Kidney epithelial cell (primary cell): ENCODE measurements at regions not wholly inside any gene's neighbourhood (a gene's known extent, or its start where the extent isn't known, plus 50 kb on each side); places are given as distances from the start of the nearest gene placed in this dataset.

Experiments
- DNase-seq: peaks from one replicate; pipeline ENCODE4 v3.0.0-alpha.2; 2010; ENCODE audit warnings: low read depth
- H3K27me3 ChIP-seq: 2 replicates; pipeline ENCODE4 v1.6.0; 2011; ENCODE audit warnings: low read length; ENCODE audit not compliant: control insufficient read depth, insufficient read depth
- H3K36me3 ChIP-seq: 2 replicates; pipeline ENCODE4 v1.5.1; 2011; ENCODE audit warnings: low read length; ENCODE audit not compliant: control insufficient read depth, insufficient read depth
- H3K4me3 ChIP-seq: 2 replicates; pipeline ENCODE4 v1.5.1; 2011; ENCODE audit warnings: low read depth, mild to moderate bottlenecking, control low read depth, low read length
- CTCF ChIP-seq: IDR thresholded peaks from 2 replicates; pipeline ENCODE4 v1.5.1; 2011; ENCODE audit warnings: mild to moderate bottlenecking, moderate library complexity, low read length, control low read depth, inconsistent platforms; ENCODE audit not compliant: insufficient read depth, poor library complexity, severe bottlenecking

GRCh38 chr14:44418856-44419255 is 88.2 kb downstream of the FSCB start:
- no peak for DNase-seq
- no peaks in the 10 kb centered on the region for H3K36me3 ChIP-seq

GRCh38 chr14:44417809-44418208 is 89.3 kb downstream of the FSCB start:
- Histone ChIP-seq H3K36me3 (no peaks in the 10 kb centered on the region), H3K4me3 (no peak overlapping the region), H3K27me3 (no peaks in the 10 kb centered on the region)
- DNase-seq = no peak
- no peak for TF ChIP-seq CTCF

More at GRCh38 chr14:44418856-44419255, 88.2 kb downstream of the FSCB start:
- Histone ChIP-seq H3K27me3 (no peaks in the 10 kb centered on the region), H3K4me3 (no peak overlapping the region)
- TF ChIP-seq CTCF = no peak

GRCh38 chr14:44414646-44415045 is 92.4 kb downstream of the FSCB start:
- Histone ChIP-seq H3K36me3 (no peaks in the 10 kb centered on the region), H3K27me3 (no peaks in the 10 kb centered on the region), H3K4me3 (no peak overlapping the region)
- no peak for DNase-seq
- no peak for TF ChIP-seq CTCF

GRCh38 chr14:44412858-44413569 is 94.1 kb downstream of the FSCB start:
- H3K27me3 ChIP-seq = no peaks in the 10 kb centered on the region
- no peak for TF ChIP-seq CTCF
- DNase-seq = no peak
- no peak overlapping the region for H3K4me3 ChIP-seq
- no peaks in the 10 kb centered on the region for H3K36me3 ChIP-seq

GRCh38 chr14:44405011-44405486 is 102.0 kb downstream of the FSCB start:
- no peaks in the 10 kb centered on the region for H3K36me3 ChIP-seq
- H3K27me3 ChIP-seq = no peaks in the 10 kb centered on the region
- DNase-seq = no peak
- H3K4me3 ChIP-seq = no peak overlapping the region
- no peak for TF ChIP-seq CTCF

GRCh38 chr14:44404599-44404998 is 102.5 kb downstream of the FSCB start:
- Histone ChIP-seq H3K36me3 (no peaks in the 10 kb centered on the region), H3K4me3 (no peak overlapping the region), H3K27me3 (no peaks in the 10 kb centered on the region)
- DNase-seq = no peak
- no peak for TF ChIP-seq CTCF
